ENCODE measurements at regions not wholly inside any gene's neighbourhood (a gene's known extent, or its start where the extent isn't known, plus 50 kb on each side); places are given as distances from the start of the nearest gene placed in this dataset.

DNA sequence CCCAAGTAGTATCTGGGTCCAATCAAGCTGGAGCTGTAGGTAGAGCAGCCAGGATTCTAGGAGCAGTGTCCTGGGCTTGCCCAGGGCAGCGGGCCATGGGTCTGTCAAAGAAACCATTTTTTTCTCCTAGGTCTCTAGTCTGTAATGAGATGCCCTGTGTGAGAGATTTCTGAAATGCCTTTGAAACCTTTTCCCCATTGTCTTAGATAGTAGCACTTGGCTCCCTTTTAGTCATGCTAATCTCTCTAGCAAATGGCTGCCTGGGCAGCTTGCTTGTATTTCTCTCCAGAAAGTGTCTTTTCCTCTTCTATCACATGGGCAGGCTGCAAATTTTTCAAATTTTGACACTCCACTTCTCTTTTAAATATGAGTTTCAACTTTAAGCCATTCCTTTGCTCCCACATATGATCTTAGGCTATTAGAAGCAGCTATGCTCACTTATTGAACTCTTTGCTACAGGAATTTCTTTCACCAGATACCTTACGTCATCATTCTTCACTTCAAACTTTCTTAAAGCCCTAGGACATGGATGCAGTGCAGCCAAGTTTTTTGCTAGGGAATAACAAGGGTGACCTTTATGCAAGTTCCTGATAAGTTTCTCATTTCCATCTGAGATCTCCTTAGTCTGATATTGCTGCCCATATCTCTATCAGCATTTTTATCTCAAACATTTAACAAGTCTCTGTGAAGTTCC, 890.2 kb upstream of the VRK2 start:
- no peaks in the 10 kb centered on the region for H3K79me2 ChIP-seq (ENCODE audit: insufficient read depth, low read length)
- no peaks in the 10 kb centered on the region for H3K9me3 ChIP-seq (ENCODE audit: insufficient read depth, low read length)
- no peaks in the 10 kb centered on the region for H3K27me3 ChIP-seq (ENCODE audit: low read length)
- no peak overlapping the region for H3K9ac ChIP-seq (ENCODE audit: low read length)
- H4K20me1 ChIP-seq (ENCODE audit: low read depth, low read length): no peaks in the 10 kb centered on the region
- no peak overlapping the region for H3K4me2 ChIP-seq (ENCODE audit: low read depth, low read length, poor library complexity, severe bottlenecking)
- TF ChIP-seq EZH2phosphoT487 (conservative IDR thresholded peaks at IDR 0.05; ENCODE audit: low read length): no peak
- TF ChIP-seq, protein P1, sequence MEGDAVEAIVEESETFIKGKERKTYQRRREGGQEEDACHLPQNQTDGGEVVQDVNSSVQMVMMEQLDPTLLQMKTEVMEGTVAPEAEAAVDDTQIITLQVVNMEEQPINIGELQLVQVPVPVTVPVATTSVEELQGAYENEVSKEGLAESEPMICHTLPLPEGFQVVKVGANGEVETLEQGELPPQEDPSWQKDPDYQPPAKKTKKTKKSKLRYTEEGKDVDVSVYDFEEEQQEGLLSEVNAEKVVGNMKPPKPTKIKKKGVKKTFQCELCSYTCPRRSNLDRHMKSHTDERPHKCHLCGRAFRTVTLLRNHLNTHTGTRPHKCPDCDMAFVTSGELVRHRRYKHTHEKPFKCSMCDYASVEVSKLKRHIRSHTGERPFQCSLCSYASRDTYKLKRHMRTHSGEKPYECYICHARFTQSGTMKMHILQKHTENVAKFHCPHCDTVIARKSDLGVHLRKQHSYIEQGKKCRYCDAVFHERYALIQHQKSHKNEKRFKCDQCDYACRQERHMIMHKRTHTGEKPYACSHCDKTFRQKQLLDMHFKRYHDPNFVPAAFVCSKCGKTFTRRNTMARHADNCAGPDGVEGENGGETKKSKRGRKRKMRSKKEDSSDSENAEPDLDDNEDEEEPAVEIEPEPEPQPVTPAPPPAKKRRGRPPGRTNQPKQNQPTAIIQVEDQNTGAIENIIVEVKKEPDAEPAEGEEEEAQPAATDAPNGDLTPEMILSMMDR (IDR thresholded peaks at IDR 0.05; ENCODE audit: insufficient read depth, low read length, poor library complexity, severe bottlenecking): no peak
- H3K9me2 ChIP-seq (replicated peaks; ENCODE audit: insufficient read depth, low read length): no peaks in the 10 kb centered on the region
- H3K27ac ChIP-seq (ENCODE audit: low read depth, low read length): no peak overlapping the region
- no peak overlapping the region for H3K4me3 ChIP-seq (ENCODE audit: insufficient read depth, low read length, poor library complexity, severe bottlenecking)
- no peaks in the 10 kb centered on the region for H3F3A ChIP-seq (ENCODE audit: insufficient read depth)
- no peak overlapping the region for H2AFZ ChIP-seq (ENCODE audit: low read depth, low read length, severe bottlenecking)
- no peaks in the 10 kb centered on the region for H3K36me3 ChIP-seq (ENCODE audit: low read length)

DNA sequence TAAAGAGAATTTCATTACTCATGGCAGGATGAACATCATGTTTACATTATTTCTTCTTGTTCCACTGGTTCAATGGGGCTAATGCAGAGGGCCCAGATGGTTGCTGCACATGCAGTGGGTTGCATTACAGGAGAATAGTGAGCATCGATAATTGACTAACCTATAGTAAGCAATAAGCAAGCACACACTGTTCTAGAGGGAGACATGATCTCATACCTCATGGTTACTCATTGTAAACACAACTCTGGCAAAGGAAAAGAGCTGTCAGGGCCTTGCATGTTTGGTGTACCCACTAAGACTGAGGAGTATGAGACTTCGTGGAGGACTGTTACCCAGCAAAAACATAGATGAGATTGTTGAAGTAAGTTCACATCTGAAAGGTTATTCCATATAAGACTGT, 885.6 kb upstream of the VRK2 start:
- H2AFZ ChIP-seq (ENCODE audit: low read depth, low read length, severe bottlenecking): no peak overlapping the region
- TF ChIP-seq EZH2phosphoT487 (conservative IDR thresholded peaks at IDR 0.05; ENCODE audit: low read length): no peak
- TF ChIP-seq, protein P1 (IDR thresholded peaks at IDR 0.05; ENCODE audit: insufficient read depth, low read length, poor library complexity, severe bottlenecking): no peak
- H3K79me2 ChIP-seq (ENCODE audit: insufficient read depth, low read length): no peaks in the 10 kb centered on the region
- no peak overlapping the region for H3K4me3 ChIP-seq (ENCODE audit: insufficient read depth, low read length, poor library complexity, severe bottlenecking)
- H4K20me1 ChIP-seq (ENCODE audit: low read depth, low read length): no peaks in the 10 kb centered on the region
- H3K27me3 ChIP-seq (ENCODE audit: low read length): no peaks in the 10 kb centered on the region
- H3K9me2 ChIP-seq (replicated peaks; ENCODE audit: insufficient read depth, low read length): no peaks in the 10 kb centered on the region
- no peak overlapping the region for H3K4me2 ChIP-seq (ENCODE audit: low read depth, low read length, poor library complexity, severe bottlenecking)
- H3F3A ChIP-seq (ENCODE audit: insufficient read depth): no peaks in the 10 kb centered on the region
- H3K9ac ChIP-seq (ENCODE audit: low read length): no peak overlapping the region
- no peaks in the 10 kb centered on the region for H3K9me3 ChIP-seq (ENCODE audit: insufficient read depth, low read length)
- no peaks in the 10 kb centered on the region for H3K36me3 ChIP-seq (ENCODE audit: low read length)
- no peak overlapping the region for H3K27ac ChIP-seq (ENCODE audit: low read depth, low read length)

DNA sequence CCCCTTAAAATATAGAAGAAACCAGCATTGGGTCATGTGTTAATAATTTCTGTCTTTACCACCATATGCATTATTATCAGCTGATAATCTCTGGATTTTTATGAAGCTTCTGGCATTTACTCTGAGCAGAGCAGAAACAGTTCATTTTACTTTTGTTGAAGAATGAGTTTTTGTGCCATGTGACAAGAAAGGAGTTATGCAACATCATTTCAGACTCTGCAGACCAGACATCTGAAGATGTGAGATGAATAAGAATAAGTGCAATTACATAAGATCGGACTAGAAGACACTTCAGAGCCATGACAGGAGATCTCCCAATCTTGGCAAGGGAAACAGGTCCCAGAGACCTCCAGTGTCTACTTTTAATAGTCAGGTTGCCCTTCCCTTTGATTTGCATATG, 869.4 kb upstream of the VRK2 start:
- Histone ChIP-seq H3K4me3 (ENCODE audit: insufficient read depth, low read length, poor library complexity, severe bottlenecking) (no peak overlapping the region), H3K4me2 (ENCODE audit: low read depth, low read length, poor library complexity, severe bottlenecking) (no peak overlapping the region), H4K20me1 (ENCODE audit: low read depth, low read length) (no peaks in the 10 kb centered on the region), H3K9me2 (replicated peaks; ENCODE audit: insufficient read depth, low read length) (no peaks in the 10 kb centered on the region), H2AFZ (ENCODE audit: low read depth, low read length, severe bottlenecking) (no peak overlapping the region), H3K9ac (ENCODE audit: low read length) (no peak overlapping the region), H3K79me2 (ENCODE audit: insufficient read depth, low read length) (no peaks in the 10 kb centered on the region), H3K27ac (ENCODE audit: low read depth, low read length) (no peak overlapping the region), H3K9me3 (ENCODE audit: insufficient read depth, low read length) (no peaks in the 10 kb centered on the region), H3K36me3 (ENCODE audit: low read length) (no peaks in the 10 kb centered on the region), H3F3A (ENCODE audit: insufficient read depth) (no peaks in the 10 kb centered on the region), H3K27me3 (ENCODE audit: low read length) (no peaks in the 10 kb centered on the region)
- TF ChIP-seq, protein P1 (IDR thresholded peaks at IDR 0.05; ENCODE audit: insufficient read depth, low read length, poor library complexity, severe bottlenecking): no peak
- no peak for TF ChIP-seq EZH2phosphoT487 (conservative IDR thresholded peaks at IDR 0.05; ENCODE audit: low read length)

All from SU-DHL-6 (cell line).